GM10248 (cell line): ENCODE measurements at regions not wholly inside any gene's neighbourhood (a gene's known extent, or its start where the extent isn't known, plus 50 kb on each side); places are given as distances from the start of the nearest gene placed in this dataset.

Source experiments
- CTCF ChIA-PET: fragments of 300-600 bp; sonication (Branson Sonifier 250); formaldehyde crosslinking; extraction: SDS; loops from one replicate; lab custom pipeline; 2021; ENCODE audit warnings: antibody characterized with exemption; lab: Yijun Ruan, JAX
- POLR2A ChIA-PET: fragments of 350-650 bp; sonication (Branson Sonifier 250); formaldehyde crosslinking; extraction: SDS; loops from one replicate; lab custom pipeline; 2020; ENCODE audit warnings: antibody characterized with exemption; lab: Yijun Ruan, JAX
- DNase-seq: peaks from one replicate; pipeline ENCODE4 v3.0.0; 2012; ENCODE audit errors: extremely low spot score
- TF ChIP-seq, protein P1 (sequence below): IDR thresholded peaks from 2 replicates; pipeline ENCODE4 v1.5.1; 2012; ENCODE audit warnings: mild to moderate bottlenecking, low read depth; ENCODE audit errors: extremely low read depth, missing control alignments, control extremely low read depth

DNA sequence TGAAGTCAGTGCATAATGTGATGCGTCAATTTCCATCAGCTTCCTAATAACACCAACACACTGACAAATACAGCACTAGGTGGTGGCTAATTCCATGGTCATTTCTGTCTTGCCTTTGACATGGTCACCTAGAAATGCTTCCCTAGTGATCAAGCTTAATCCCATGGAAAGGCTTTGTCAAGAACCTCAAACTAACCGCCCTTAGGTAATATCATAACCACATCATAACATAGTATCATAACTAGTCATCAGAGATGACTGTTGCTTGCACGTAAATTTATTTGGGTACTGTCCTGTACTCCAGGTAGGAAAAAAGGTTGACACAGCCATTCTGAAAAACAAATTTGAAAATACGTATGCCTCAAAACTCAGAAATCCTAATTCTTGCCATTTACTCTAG, 471.8 kb downstream of the IRS1 start:
- TF ChIP-seq, protein P1, sequence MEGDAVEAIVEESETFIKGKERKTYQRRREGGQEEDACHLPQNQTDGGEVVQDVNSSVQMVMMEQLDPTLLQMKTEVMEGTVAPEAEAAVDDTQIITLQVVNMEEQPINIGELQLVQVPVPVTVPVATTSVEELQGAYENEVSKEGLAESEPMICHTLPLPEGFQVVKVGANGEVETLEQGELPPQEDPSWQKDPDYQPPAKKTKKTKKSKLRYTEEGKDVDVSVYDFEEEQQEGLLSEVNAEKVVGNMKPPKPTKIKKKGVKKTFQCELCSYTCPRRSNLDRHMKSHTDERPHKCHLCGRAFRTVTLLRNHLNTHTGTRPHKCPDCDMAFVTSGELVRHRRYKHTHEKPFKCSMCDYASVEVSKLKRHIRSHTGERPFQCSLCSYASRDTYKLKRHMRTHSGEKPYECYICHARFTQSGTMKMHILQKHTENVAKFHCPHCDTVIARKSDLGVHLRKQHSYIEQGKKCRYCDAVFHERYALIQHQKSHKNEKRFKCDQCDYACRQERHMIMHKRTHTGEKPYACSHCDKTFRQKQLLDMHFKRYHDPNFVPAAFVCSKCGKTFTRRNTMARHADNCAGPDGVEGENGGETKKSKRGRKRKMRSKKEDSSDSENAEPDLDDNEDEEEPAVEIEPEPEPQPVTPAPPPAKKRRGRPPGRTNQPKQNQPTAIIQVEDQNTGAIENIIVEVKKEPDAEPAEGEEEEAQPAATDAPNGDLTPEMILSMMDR, result no peak
- POLR2A ChIA-PET, result no interaction called here
- no peak for DNase-seq
- CTCF ChIA-PET, result interaction anchor here (0.6 kb wide), 1 partner anchor 618 kb away, joined by 4 read pairs; no protein-coding TSS in a partner anchor

DNA sequence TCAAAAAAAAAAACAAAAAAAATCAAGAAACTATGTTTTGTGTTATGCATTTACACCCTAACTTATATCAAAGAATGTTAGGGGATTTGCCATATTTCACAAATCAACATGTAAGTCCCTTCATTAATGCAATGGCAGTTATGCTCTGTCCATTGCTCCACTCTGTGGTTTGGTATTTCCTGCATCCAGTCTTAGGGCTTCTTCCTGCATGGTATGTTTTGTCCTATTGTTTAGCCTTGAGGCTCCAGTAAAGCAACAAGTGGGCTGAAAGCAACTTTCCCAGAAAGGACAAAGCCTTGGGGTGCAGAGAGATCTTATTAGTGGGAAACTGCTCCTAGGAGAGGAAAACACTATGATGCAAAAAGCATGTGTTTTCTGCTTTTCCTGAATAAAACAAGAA, 474.1 kb downstream of the IRS1 start:
- DNase-seq, result no peak
- ChIA-PET CTCF (no interaction called here), POLR2A (no interaction called here)
- TF ChIP-seq, protein P1, result no peak

DNA sequence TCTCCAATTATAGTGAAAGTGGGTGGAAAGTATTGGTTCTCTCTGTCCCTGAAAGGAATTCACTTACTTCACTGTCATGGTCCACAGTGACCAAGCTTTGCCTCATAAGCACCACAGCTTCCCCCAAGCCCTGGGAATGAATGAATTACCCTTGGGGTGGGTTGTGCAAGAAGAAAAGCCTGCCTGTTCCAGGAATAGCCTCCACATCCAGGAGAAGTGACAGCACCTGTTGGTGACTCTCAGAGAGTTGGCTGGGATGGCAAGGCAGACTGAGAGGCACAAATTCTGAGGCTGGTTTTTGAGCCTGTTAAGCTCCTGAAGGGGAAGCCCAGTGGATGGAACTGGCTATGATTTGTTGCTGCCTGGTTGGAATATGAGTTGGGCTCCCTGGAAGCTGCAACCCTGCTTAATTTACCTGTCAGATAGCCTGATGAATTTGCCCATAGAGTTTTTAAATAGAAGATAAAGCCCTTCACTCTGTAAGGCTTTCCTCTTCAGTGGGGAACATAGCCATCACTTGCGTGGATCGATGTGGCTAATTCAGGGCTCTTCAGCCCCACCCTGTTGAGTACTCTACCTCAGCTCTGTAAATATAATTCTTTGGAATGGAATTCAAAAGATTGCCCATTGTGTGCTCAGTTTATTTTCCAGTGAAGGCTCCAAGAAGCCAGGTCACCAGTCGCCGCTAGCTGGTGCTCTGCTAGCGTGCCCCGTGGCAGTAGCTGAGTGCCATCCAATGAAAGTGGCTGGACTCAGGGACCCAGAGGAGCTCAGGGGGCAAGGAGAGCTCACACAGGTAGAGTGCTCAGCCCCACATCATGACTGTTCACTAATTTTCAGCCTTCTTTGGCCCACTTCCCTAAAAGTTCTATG, 479.3 kb downstream of the IRS1 start:
- TF ChIP-seq, protein P1, result no peak
- no peak for DNase-seq
- ChIA-PET POLR2A (no interaction called here), CTCF (interaction anchor here (1.2 to 1.8 kb wide), 2 partner anchors 34 to 104 kb away, joined by 4 read pairs; no protein-coding TSS in a partner anchor)

DNA sequence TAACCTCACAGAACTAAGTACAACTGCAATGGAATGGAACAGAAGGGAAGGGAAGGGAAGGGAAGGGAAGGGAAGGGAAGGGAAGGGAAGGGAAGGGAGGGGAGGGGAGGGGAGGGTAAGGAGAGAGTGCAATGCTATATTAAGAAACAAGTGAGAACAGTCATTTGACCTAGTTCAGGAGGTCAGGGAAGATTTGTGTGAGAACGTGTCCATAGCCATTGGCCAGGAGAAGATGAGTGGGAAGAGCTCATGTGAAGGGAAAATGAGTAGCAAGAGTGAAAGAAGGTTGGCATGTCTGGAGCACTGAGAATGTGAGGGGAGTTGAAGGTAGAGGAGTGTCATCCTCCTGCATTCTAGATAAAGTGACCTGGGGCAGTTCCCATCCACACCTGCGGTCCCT, 481.6 kb downstream of the IRS1 start:
- POLR2A ChIA-PET, result no interaction called here

DNA sequence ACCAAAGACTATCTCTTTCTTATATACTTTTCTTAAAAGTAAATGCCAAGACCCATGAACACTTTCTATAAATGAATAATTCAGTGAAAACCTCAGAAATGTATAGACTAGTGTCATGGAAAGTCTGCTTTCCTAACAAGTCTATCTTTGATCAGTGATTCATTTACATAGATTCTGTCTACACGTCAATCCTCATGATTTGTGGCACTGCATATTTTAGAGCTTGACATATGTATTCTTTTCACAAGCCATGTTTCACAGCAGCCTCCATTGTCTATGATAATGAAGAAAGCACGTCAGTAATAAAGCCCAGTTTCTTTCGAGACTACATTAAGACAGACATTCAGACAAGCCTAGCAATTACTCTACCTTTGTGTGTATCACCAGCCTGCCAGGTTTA, 486.6 kb downstream of the IRS1 start:
- TF ChIP-seq, protein P1, result no peak
- CTCF ChIA-PET, result no interaction called here
- POLR2A ChIA-PET, result no interaction called here
- no peak for DNase-seq

More for the DNA sequence above, 481.6 kb downstream of the IRS1 start:
- no peak for DNase-seq
- CTCF ChIA-PET, result no interaction called here
- TF ChIP-seq, protein P1, result no peak

DNA sequence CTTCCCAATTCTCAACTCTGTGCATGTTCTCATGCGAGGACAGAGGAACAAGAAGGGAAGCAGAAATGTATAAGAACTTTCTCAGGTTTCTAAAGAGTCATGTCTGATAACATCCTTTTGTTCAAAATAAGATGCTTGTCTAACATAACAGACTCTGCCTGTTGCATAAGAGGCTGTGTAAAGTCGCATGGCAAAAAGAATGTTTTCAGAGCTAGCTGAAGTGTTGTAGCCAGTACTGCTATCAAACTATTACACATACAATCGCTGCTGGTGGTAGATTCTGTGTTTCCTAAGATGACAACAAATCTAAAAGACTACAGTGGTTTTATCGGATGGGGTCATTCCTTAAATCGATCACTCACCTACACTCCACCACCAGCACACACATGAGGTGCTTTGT, 487.5 kb downstream of the IRS1 start:
- TF ChIP-seq, protein P1, result no peak
- CTCF ChIA-PET, result no interaction called here
- no peak for DNase-seq
- POLR2A ChIA-PET, result no interaction called here
